NCI-H2196 treated with DMSO at 0.1 percent for 48 hours (cell line): ENCODE measurements at regions not wholly inside any gene's neighbourhood (a gene's known extent, or its start where the extent isn't known, plus 50 kb on each side); places are given as distances from the start of the nearest gene placed in this dataset.
"Not testable (repeated sequence)": the region's sequence is repeated elsewhere in the genome, so short reads cannot be mapped to it uniquely, and the experiment has no call there.

Experiments
- DNase-seq: peaks from one replicate; lab custom pipeline; 2025; ENCODE audit not compliant: unreplicated experiment; lab: John Stamatoyannopoulos, UW

GRCh38 chr18:11468617-11469016 lies 140.8 kb upstream of the SLC35G4 start:
- DNase-seq, result no peak

GRCh38 chr18:11468120-11468519 lies 141.3 kb upstream of the SLC35G4 start:
- DNase-seq, result no peak

GRCh38 chr18:11467611-11468010 lies 141.8 kb upstream of the SLC35G4 start:
- no peak for DNase-seq

- no peak for DNase-seq
Measured at GRCh38 chr18:11464129-11464528, 145.3 kb upstream of the SLC35G4 start.

GRCh38 chr18:11458447-11458846 lies 150.9 kb upstream of the SLC35G4 start:
- no peak for DNase-seq

GRCh38 chr18:11457853-11458252 lies 151.5 kb upstream of the SLC35G4 start:
- DNase-seq, result not testable (repeated sequence)

GRCh38 chr18:11454040-11454439 lies 155.4 kb upstream of the SLC35G4 start:
- no peak for DNase-seq

GRCh38 chr18:11444169-11444568 lies 165.2 kb upstream of the SLC35G4 start:
- not testable (repeated sequence) for DNase-seq

- no peak for DNase-seq
Measured at GRCh38 chr18:11437046-11437445, 172.3 kb upstream of the SLC35G4 start.

- DNase-seq, result no peak
Measured at GRCh38 chr18:11432360-11432811, 177.0 kb upstream of the SLC35G4 start.

- DNase-seq, result no peak
Measured at GRCh38 chr18:11429876-11430275, 179.5 kb upstream of the SLC35G4 start.

- no peak for DNase-seq
Measured at GRCh38 chr18:11425211-11425610, 184.2 kb upstream of the SLC35G4 start.

GRCh38 chr18:11419338-11419737 lies 190.1 kb upstream of the SLC35G4 start:
- DNase-seq, result no peak

- no peak for DNase-seq
Measured at GRCh38 chr18:11412811-11413210, 196.6 kb upstream of the SLC35G4 start.

- no peak for DNase-seq
Measured at GRCh38 chr18:11411048-11411447, 198.3 kb upstream of the SLC35G4 start.

GRCh38 chr18:11408555-11409065 lies 200.8 kb upstream of the SLC35G4 start:
- DNase-seq, result no peak

- DNase-seq, result no peak
Measured at GRCh38 chr18:11407940-11408339, 201.5 kb upstream of the SLC35G4 start.

- no peak for DNase-seq
Measured at GRCh38 chr18:11405804-11406203, 203.6 kb upstream of the SLC35G4 start.

- DNase-seq, result no peak
Measured at GRCh38 chr18:11400703-11401102, 208.7 kb upstream of the SLC35G4 start.

GRCh38 chr18:11398625-11399024 lies 210.8 kb upstream of the SLC35G4 start:
- no peak for DNase-seq

GRCh38 chr18:11392980-11393885 lies 216.2 kb upstream of the SLC35G4 start:
- no peak for DNase-seq

- no peak for DNase-seq
Measured at GRCh38 chr18:11392292-11392691, 217.1 kb upstream of the SLC35G4 start.

GRCh38 chr18:11391661-11392060 lies 217.7 kb upstream of the SLC35G4 start:
- no peak for DNase-seq
